Stimulated activated CD8-positive, alpha-beta memory T cell treated with anti-CD3 and anti-CD28 coated beads, Interleukin-15, amount 100 ng/mL, for 4 hours (primary cell): ENCODE measurements at regions not wholly inside any gene's neighbourhood (a gene's known extent, or its start where the extent isn't known, plus 50 kb on each side); places are given as distances from the start of the nearest gene placed in this dataset.
"Not testable (repeated sequence)": the region's sequence is repeated elsewhere in the genome, so short reads cannot be mapped to it uniquely, and the experiment has no call there.

ENCODE experiments used
- DNase-seq, 2 donors: peaks; one replicate each; pipeline ENCODE4 v3.0.0-alpha.2; 2020; ENCODE audit warnings: low read depth in 2 of 2

GRCh38 chr15:54749461-54749860 lies 447.3 kb downstream of the RSL24D1 start:
- DNase-seq = not testable (repeated sequence)

- no peak for DNase-seq
Measured at GRCh38 chr15:54722342-54722986, 474.3 kb downstream of the RSL24D1 start.

- no peak for DNase-seq
Measured at GRCh38 chr15:54719325-54719724, 477.4 kb downstream of the RSL24D1 start.

GRCh38 chr15:54707805-54708752 lies 488.7 kb downstream of the RSL24D1 start:
- no peak for DNase-seq

- DNase-seq = no peak
Measured at GRCh38 chr15:54687628-54688027, 509.1 kb downstream of the RSL24D1 start.
